ENCODE measurements at regions not wholly inside any gene's neighbourhood (a gene's known extent, or its start where the extent isn't known, plus 50 kb on each side); places are given as distances from the start of the nearest gene placed in this dataset.
"Not testable (repeated sequence)": the region's sequence is repeated elsewhere in the genome, so short reads cannot be mapped to it uniquely, and the experiment has no call there.

- no peak overlapping the region for H3K4me3 ChIP-seq (replicated peaks; ENCODE audit: low read depth, low read length)
- DNase-seq (ENCODE audit: extremely low read depth, insufficient read length) = no peak
- no peak for TF ChIP-seq CTCF (IDR thresholded peaks at IDR 0.05; ENCODE audit: insufficient read depth, low read length, poor library complexity, severe bottlenecking)
- no peaks in the 10 kb centered on the region for H3K36me3 ChIP-seq (ENCODE audit: control insufficient read depth, insufficient read depth, low read length)
- H3K27me3 ChIP-seq (replicated peaks; ENCODE audit: control insufficient read depth, insufficient read depth, low read length) = no peaks in the 10 kb centered on the region; the same call in none of the 2 replicates
Observed at GRCh38 chr6:165837948-165838745, 175.1 kb upstream of the PDE10A start.

GRCh38 chr6:165836648-165837047, 173.6 kb upstream of the PDE10A start:
- not testable (repeated sequence) for H3K27me3 ChIP-seq (replicated peaks; ENCODE audit: control insufficient read depth, insufficient read depth, low read length); H3K36me3 ChIP-seq (ENCODE audit: control insufficient read depth, insufficient read depth, low read length); H3K4me3 ChIP-seq (replicated peaks; ENCODE audit: low read depth, low read length); DNase-seq (ENCODE audit: extremely low read depth, insufficient read length)

GRCh38 chr6:165835410-165835851, 172.4 kb upstream of the PDE10A start:
- DNase-seq (ENCODE audit: extremely low read depth, insufficient read length) = no peak
- no peak for TF ChIP-seq CTCF (IDR thresholded peaks at IDR 0.05; ENCODE audit: insufficient read depth, low read length, poor library complexity, severe bottlenecking)
- no peaks in the 10 kb centered on the region; the same call in 1 of the 2 replicates for H3K27me3 ChIP-seq (replicated peaks; ENCODE audit: control insufficient read depth, insufficient read depth, low read length)
- no peak overlapping the region for H3K4me3 ChIP-seq (replicated peaks; ENCODE audit: low read depth, low read length)
- no peaks in the 10 kb centered on the region for H3K36me3 ChIP-seq (ENCODE audit: control insufficient read depth, insufficient read depth, low read length)

GRCh38 chr6:165834613-165835259, 171.7 kb upstream of the PDE10A start:
- no peaks in the 10 kb centered on the region; the same call in 1 of the 2 replicates for H3K27me3 ChIP-seq (replicated peaks; ENCODE audit: control insufficient read depth, insufficient read depth, low read length)
- TF ChIP-seq CTCF (IDR thresholded peaks at IDR 0.05; ENCODE audit: insufficient read depth, low read length, poor library complexity, severe bottlenecking) = no peak
- no peak for DNase-seq (ENCODE audit: extremely low read depth, insufficient read length)
- no peaks in the 10 kb centered on the region for H3K36me3 ChIP-seq (ENCODE audit: control insufficient read depth, insufficient read depth, low read length)
- no peak overlapping the region for H3K4me3 ChIP-seq (replicated peaks; ENCODE audit: low read depth, low read length)

- no peak for DNase-seq (ENCODE audit: extremely low read depth, insufficient read length)
- Histone ChIP-seq H3K36me3 (ENCODE audit: control insufficient read depth, insufficient read depth, low read length) (no peaks in the 10 kb centered on the region), H3K4me3 (replicated peaks; ENCODE audit: low read depth, low read length) (no peak overlapping the region), H3K27me3 (replicated peaks; ENCODE audit: control insufficient read depth, insufficient read depth, low read length) (peaks cover 2% of the 10 kb centered on the region)
- TF ChIP-seq CTCF (IDR thresholded peaks at IDR 0.05; ENCODE audit: insufficient read depth, low read length, poor library complexity, severe bottlenecking) = no peak
Observed at GRCh38 chr6:165833355-165833754, 170.3 kb upstream of the PDE10A start.

GRCh38 chr6:165831812-165832510, 168.9 kb upstream of the PDE10A start:
- TF ChIP-seq CTCF (IDR thresholded peaks at IDR 0.05; ENCODE audit: insufficient read depth, low read length, poor library complexity, severe bottlenecking) = no peak
- H3K36me3 ChIP-seq (ENCODE audit: control insufficient read depth, insufficient read depth, low read length) = no peaks in the 10 kb centered on the region
- DNase-seq (ENCODE audit: extremely low read depth, insufficient read length) = no peak
- H3K4me3 ChIP-seq (replicated peaks; ENCODE audit: low read depth, low read length) = no peak overlapping the region
- peaks cover 2% of the 10 kb centered on the region for H3K27me3 ChIP-seq (replicated peaks; ENCODE audit: control insufficient read depth, insufficient read depth, low read length)
